GM18499 (cell line): ENCODE measurements at regions not wholly inside any gene's neighbourhood (a gene's known extent, or its start where the extent isn't known, plus 50 kb on each side); places are given as distances from the start of the nearest gene placed in this dataset.

Source experiments
- ATAC-seq: cut with Tn5 transposase; IDR thresholded peaks from one replicate; pipeline ENCODE4 v1.9.1; 2021; ENCODE audit warnings: moderate number of reproducible peaks; ENCODE audit not compliant: insufficient read depth, unreplicated experiment

- ATAC-seq, result no peak
Observed at GRCh38 chr11:45482331-45482730, 183.1 kb downstream of the CHST1 start.

DNA sequence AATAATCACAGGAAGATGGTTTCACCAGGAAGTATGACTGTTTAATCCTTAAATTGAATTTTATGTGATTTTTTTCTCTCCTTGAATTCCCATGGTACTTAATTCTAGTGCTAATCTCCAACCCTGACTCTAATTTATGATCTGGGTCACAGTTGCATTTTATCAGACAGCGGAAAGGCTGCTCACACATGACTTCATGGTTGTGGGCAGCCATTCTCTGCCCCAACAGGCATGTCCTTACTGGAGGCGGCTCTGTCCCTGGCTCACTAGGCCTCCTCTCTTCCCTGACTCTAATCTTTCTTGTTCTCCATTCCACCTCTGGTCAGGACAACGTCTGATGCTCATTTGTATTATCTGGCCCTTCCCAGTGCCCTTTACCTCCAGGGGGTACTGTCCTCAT, 184.4 kb downstream of the CHST1 start:
- ATAC-seq, result no peak

- ATAC-seq, result no peak
Observed at GRCh38 chr11:45477588-45477987, 187.8 kb downstream of the CHST1 start.

DNA sequence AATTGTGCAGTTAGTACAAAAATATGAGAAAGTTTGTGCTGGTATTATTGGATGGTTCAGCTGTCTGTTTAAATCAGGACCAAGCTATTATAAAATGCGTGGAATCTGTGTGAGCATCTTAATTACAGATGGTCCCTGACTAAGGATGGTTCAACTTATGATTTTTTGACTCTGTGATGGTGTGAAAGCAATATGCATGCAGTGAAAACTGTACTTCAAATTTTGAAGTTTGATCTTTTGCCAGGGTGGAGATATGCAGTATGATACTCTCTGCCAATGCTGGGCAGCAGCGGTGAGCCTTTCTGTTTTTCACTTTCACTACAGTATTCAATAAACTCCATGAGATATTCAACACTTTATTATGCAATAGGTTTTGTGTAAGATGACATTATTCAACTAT, 189.3 kb downstream of the CHST1 start:
- no peak for ATAC-seq

- no peak for ATAC-seq
Observed at GRCh38 chr11:45475173-45475572, 189.0 kb upstream of the SYT13 start.

- no peak for ATAC-seq
Observed at GRCh38 chr11:45473341-45473895, 187.3 kb upstream of the SYT13 start.

GRCh38 chr11:45472716-45473317, 186.7 kb upstream of the SYT13 start:
- ATAC-seq, result no peak

- no peak for ATAC-seq
Observed at GRCh38 chr11:45471266-45471665, 185.1 kb upstream of the SYT13 start.

- ATAC-seq, result no peak
Observed at GRCh38 chr11:45470794-45471167, 184.6 kb upstream of the SYT13 start.

GRCh38 chr11:45470151-45470793, 184.1 kb upstream of the SYT13 start:
- no peak for ATAC-seq

GRCh38 chr11:45468267-45468856, 182.2 kb upstream of the SYT13 start:
- ATAC-seq, result no peak

DNA sequence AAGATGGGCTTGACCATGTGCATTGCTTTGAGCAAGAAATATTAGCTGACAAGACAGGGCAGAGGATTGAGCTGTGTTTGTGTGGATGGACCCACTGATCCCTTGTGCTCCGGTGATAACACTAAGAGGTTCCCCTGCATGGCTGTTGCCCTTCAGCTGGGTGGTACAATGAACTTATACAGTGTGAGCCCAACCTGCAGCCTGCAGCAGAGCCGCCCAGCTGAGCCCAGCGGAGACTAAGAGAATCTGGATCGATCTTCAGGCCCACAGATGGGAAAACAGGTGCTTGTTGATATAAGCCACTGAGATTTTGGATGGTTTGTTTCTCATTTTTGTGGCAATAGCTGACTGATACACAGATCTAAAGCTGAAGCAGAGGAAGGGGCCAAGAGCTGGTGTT, 177.4 kb upstream of the SYT13 start:
- ATAC-seq, result no peak

DNA sequence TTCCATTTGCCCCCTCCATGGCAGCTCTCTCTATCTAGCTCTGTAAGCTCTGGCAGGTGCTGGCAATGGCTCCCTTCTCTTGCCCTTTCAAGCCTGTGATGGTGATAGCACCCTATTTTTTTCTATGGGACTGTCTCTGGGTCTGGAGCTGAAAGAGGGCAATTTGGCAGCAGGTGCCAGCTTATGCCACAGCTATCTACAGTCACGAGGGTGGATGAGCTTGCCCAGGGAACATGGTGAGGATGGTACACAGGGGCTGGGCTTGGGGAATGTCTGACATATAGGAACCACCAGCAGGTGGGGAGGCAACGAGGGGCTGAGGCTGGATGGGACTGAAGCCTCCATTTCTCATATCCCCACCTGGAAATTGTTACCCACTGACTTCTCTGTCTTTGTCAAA, 175.4 kb upstream of the SYT13 start:
- ATAC-seq, result no peak

- ATAC-seq, result no peak
Observed at GRCh38 chr11:45459491-45459890, 173.3 kb upstream of the SYT13 start.

- no peak for ATAC-seq
Observed at GRCh38 chr11:45458269-45458668, 172.1 kb upstream of the SYT13 start.

- ATAC-seq, result no peak
Observed at GRCh38 chr11:45457649-45458048, 171.5 kb upstream of the SYT13 start.

DNA sequence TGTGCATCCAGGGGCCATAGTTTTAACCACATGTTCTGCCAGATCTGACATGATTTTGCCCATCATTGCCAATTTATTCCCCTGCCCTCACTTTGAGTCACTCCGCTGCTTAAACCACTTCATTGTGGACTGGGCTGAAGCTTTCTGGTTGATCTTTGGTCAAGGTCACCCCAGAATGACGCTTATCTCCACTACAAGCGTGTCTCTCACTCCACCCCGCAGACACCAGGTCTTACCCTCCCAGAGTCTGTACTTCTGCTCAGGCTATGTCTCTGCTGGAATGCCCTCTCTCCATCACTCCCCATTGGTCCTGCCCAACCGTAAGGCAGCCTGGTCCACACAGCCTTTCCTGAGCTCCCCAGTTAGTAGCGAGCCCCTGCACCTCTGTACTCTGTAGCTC, 170.5 kb upstream of the SYT13 start:
- no peak for ATAC-seq

- ATAC-seq, result no peak
Observed at GRCh38 chr11:45455536-45455935, 169.4 kb upstream of the SYT13 start.

- no peak for ATAC-seq
Observed at GRCh38 chr11:45454917-45455401, 168.8 kb upstream of the SYT13 start.

DNA sequence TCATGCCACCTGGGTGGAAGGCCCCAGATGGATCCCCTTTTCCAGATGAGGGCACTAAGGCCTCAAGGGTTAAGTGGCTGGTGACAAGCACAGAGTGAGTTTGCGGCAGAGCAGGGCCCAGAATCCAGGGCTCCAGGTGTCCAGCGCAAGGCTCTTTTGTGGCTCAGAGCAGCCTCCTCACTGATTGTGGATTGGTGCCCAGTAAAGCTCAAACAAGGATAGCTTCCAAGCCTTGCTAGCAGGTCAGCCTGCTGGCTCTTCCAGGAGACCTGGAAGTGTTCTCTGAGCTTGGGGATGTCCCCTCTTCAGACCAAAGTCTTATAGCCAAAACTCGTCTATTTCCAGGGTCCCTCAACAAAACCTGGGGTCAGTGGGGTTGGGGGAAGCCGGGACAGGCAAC, 167.6 kb upstream of the SYT13 start:
- no peak for ATAC-seq

GRCh38 chr11:45451766-45452440, 165.8 kb upstream of the SYT13 start:
- no peak for ATAC-seq
